CD14-positive monocyte (primary cell): ENCODE measurements at regions not wholly inside any gene's neighbourhood (a gene's known extent, or its start where the extent isn't known, plus 50 kb on each side); places are given as distances from the start of the nearest gene placed in this dataset.

Source experiments
- DNase-seq, 3 donors: peaks; one replicate each; pipeline ENCODE4 v3.0.0-alpha.2; 2011 to 2022
- H2AFZ ChIP-seq: 2 replicates; pipeline ENCODE4 v1.6.0; 2012; ENCODE audit warnings: mild to moderate bottlenecking, low read depth, low read length, inconsistent platforms; ENCODE audit not compliant: insufficient read depth, poor library complexity, severe bottlenecking
- H3K27ac ChIP-seq, 2 donors: 1 replicate in 1 of 2; 2 replicates in 1 of 2; pipeline ENCODE4 v1.5.1; 2012 to 2013; ENCODE audit warnings: low read length in 2 of 2, control low read depth in 1 of 2, inconsistent platforms in 1 of 2, low read depth in 1 of 2, mild to moderate bottlenecking in 1 of 2
- H3K27me3 ChIP-seq, 2 donors: one replicate each; pipeline versions ENCODE4 v1.6.0 to v1.6.1; 2011 to 2013; ENCODE audit warnings: low read length in 2 of 2; ENCODE audit not compliant: control insufficient read depth in 2 of 2, insufficient read depth in 2 of 2
- H3K36me3 ChIP-seq, 2 donors: replicated peaks in 1 of 2; 1 replicate in 1 of 2; 2 replicates in 1 of 2; pipeline versions ENCODE4 v1.5.1 to v1.6.1; 2012 to 2013; ENCODE audit warnings: low read length in 2 of 2, control low read depth in 1 of 2, inconsistent platforms in 1 of 2, mild to moderate bottlenecking in 1 of 2; ENCODE audit not compliant: insufficient read depth in 2 of 2, control insufficient read depth in 1 of 2
- H3K4me1 ChIP-seq, 2 donors: 1 replicate in 1 of 2; 2 replicates in 1 of 2; pipeline versions ENCODE4 v1.5.1 to v1.6.1; 2012 to 2013; ENCODE audit warnings: low read length in 2 of 2, control low read depth in 1 of 2, inconsistent platforms in 1 of 2, mild to moderate bottlenecking in 1 of 2, moderate library complexity in 1 of 2; ENCODE audit not compliant: insufficient read depth in 2 of 2, control insufficient read depth in 1 of 2
- H3K4me2 ChIP-seq: replicated peaks from 2 replicates; pipeline ENCODE3; 2012; ENCODE audit warnings: low read length, moderate library complexity, mild to moderate bottlenecking; ENCODE audit not compliant: poor library complexity, severe bottlenecking; ENCODE audit errors: extremely low read depth
- H3K4me3 ChIP-seq, 3 experiments: fragments of 200-600 bp in 1 of 3; sonication (generic) in 1 of 3; replicated peaks in 1 of 3; 1 replicate in 2 of 3; 2 replicates in 1 of 3; pipeline ENCODE4 v1.5.1; 2011 to 2013; ENCODE audit warnings: low read length in 3 of 3, mild to moderate bottlenecking in 3 of 3, control low read depth in 2 of 3, low read depth in 2 of 3, inconsistent platforms in 1 of 3, moderate library complexity in 1 of 3
- H3K79me2 ChIP-seq: 2 replicates; pipeline ENCODE4 v1.6.0; 2012; ENCODE audit warnings: mild to moderate bottlenecking, control low read depth, inconsistent platforms, low read length, moderate library complexity; ENCODE audit not compliant: insufficient read depth
- H3K9ac ChIP-seq: 2 replicates; pipeline ENCODE4 v1.6.0; 2017; ENCODE audit warnings: low read length, mild to moderate bottlenecking; ENCODE audit not compliant: insufficient read depth, poor library complexity, severe bottlenecking
- H3K9me3 ChIP-seq, 2 donors: replicated peaks in 1 of 2; 1 replicate in 1 of 2; 2 replicates in 1 of 2; pipeline versions ENCODE4 v1.5.1 to v1.6.1; 2012 to 2013; ENCODE audit warnings: low read length in 2 of 2, control low read depth in 1 of 2; ENCODE audit not compliant: control insufficient read depth in 1 of 2, insufficient read depth in 1 of 2
- H4K20me1 ChIP-seq: 2 replicates; pipeline ENCODE4 v1.6.0; 2012; ENCODE audit warnings: mild to moderate bottlenecking, low read length, control low read depth, moderate library complexity; ENCODE audit not compliant: insufficient read depth
- H3K27ac Mint-ChIP-seq, 7 donors: one replicate each; pipeline ENCODE4 v1.8.0; 2020; ENCODE audit warnings: mild to moderate bottlenecking in 7 of 7, mixed read lengths in 7 of 7, moderate library complexity in 6 of 7, inconsistent platforms in 2 of 7
- H3K27me3 Mint-ChIP-seq, 3 donors: one replicate each; pipeline ENCODE4 v1.8.0; 2021 to 2022; ENCODE audit warnings: low read depth in 3 of 3, mild to moderate bottlenecking in 3 of 3, mixed read lengths in 3 of 3, moderate library complexity in 3 of 3, inconsistent platforms in 1 of 3
- H3K36me3 Mint-ChIP-seq, 2 donors: one replicate each; pipeline ENCODE4 v1.8.0; 2020; ENCODE audit warnings: mixed read lengths in 2 of 2, inconsistent platforms in 1 of 2, mild to moderate bottlenecking in 1 of 2
- H3K4me1 Mint-ChIP-seq: one replicate; pipeline ENCODE4 v1.8.0; 2020; ENCODE audit warnings: mild to moderate bottlenecking, mixed read lengths
- H3K4me3 Mint-ChIP-seq, 2 donors: one replicate each; pipeline ENCODE4 v1.8.0; 2020; ENCODE audit warnings: mild to moderate bottlenecking in 2 of 2, mixed read lengths in 2 of 2, moderate library complexity in 1 of 2
- H3K9me3 Mint-ChIP-seq, 7 donors: one replicate each; pipeline ENCODE4 v1.8.0; 2020 to 2022; ENCODE audit warnings: mixed read lengths in 7 of 7, mild to moderate bottlenecking in 6 of 7, moderate library complexity in 6 of 7, inconsistent platforms in 2 of 7
- CTCF ChIP-seq: fragments of 200-600 bp; IDR thresholded peaks from one replicate; pipeline ENCODE4 v1.8.0; 2022; ENCODE audit warnings: antibody characterized with exemption, mild to moderate bottlenecking
- WGBS: methylation state at CpG from one replicate; pipeline ENCODE4 v1.1.5; 2013; ENCODE audit warnings: missing lambda C conversion rate; ENCODE audit not compliant: insufficient coverage; 5-methylcytosine and 5-hydroxymethylcytosine counted together
- intact Hi-C, 2 donors: fragments of 100-400 bp; cut with micrococcal nuclease; formaldehyde crosslinking; loops; one replicate each; pipeline versions ENCODE4 v1.15.0 to v1.15.1; 2023

GRCh38 chr2:171615069-171615468 is 72.2 kb upstream of the DYNC1I2 start:
- Histone ChIP-seq H3K79me2 (no peaks in the 10 kb centered on the region), H2AFZ (no peak overlapping the region), H3K9me3 (no peaks in the 10 kb centered on the region), H3K4me1 (no peaks in the 10 kb centered on the region), H3K27ac (no peak overlapping the region), H3K9ac (no peak overlapping the region), H3K4me3 (no peak overlapping the region), H3K36me3 (no peaks in the 10 kb centered on the region), H3K27me3 (no peaks in the 10 kb centered on the region), H4K20me1 (no peaks in the 10 kb centered on the region), H3K4me2 (no peak overlapping the region)
- no CpG with 5 or more reads among the region's 1 CpG for WGBS
- no peaks in the 10 kb centered on the region for H3K36me3 Mint-ChIP-seq
- H3K9me3 Mint-ChIP-seq: peaks cover 0 to 5% (median 0%) of the 10 kb centered on the region in 7 donors
- intact Hi-C loops: no loop called here
- no peak for TF ChIP-seq CTCF
- peaks cover 1 to 5% (median 2%) of the 10 kb centered on the region in 3 donors for H3K27me3 Mint-ChIP-seq
- H3K4me1 Mint-ChIP-seq: no peaks in the 10 kb centered on the region
- no peak overlapping the region for H3K4me3 Mint-ChIP-seq
- DNase-seq: no peak
- peak overlapping the region in 1 of 7 donors; percentile 31 for H3K27ac Mint-ChIP-seq

DNA sequence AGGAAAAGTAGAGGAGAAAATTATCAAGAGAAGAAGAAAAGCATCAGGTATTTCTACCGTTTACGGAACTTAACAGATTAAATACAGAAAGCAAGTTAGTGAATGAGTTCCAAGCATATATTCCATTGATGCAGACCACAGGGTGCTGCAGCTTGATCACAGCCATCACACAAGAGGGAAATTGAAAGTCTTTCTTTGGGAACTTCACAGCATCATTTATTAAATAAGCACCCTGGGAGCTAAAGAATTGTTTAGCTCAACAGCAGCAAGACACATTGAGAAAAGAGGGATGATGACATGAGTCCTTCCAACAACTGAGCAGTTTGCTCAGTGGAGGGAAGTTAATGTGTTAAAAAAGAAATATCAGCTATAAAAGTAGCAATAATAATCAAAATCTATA is 69.3 kb upstream of the DYNC1I2 start:
- no peaks in the 10 kb centered on the region for H3K4me1 Mint-ChIP-seq
- H4K20me1 ChIP-seq: no peaks in the 10 kb centered on the region
- H2AFZ ChIP-seq: no peak overlapping the region
- intact Hi-C loops: no loop called here
- no peak overlapping the region for H3K9ac ChIP-seq
- peaks cover 0 to under 1% (median 0%) of the 10 kb centered on the region in 3 donors for H3K27me3 Mint-ChIP-seq
- H3K36me3 Mint-ChIP-seq: no peaks in the 10 kb centered on the region
- TF ChIP-seq CTCF: no peak
- H3K27ac Mint-ChIP-seq: no peak overlapping the region
- H3K9me3 Mint-ChIP-seq: peaks cover 0 to 6% (median 0%) of the 10 kb centered on the region in 7 donors
- H3K79me2 ChIP-seq: no peaks in the 10 kb centered on the region
- DNase-seq: no peak
- H3K9me3 ChIP-seq: no peaks in the 10 kb centered on the region
- H3K4me3 Mint-ChIP-seq: no peak overlapping the region
- no peaks in the 10 kb centered on the region for H3K4me1 ChIP-seq
- H3K4me2 ChIP-seq: no peak overlapping the region
- H3K27ac ChIP-seq: no peak overlapping the region
- H3K27me3 ChIP-seq: no peaks in the 10 kb centered on the region
- no peak overlapping the region for H3K4me3 ChIP-seq
- H3K36me3 ChIP-seq: no peaks in the 10 kb centered on the region
- WGBS: no CpG with 5 or more reads among the region's 2 CpGs
